NCI-H2196 (cell line): ENCODE measurements at regions not wholly inside any gene's neighbourhood (a gene's known extent, or its start where the extent isn't known, plus 50 kb on each side); places are given as distances from the start of the nearest gene placed in this dataset.

ENCODE experiments used
- DNase-seq: peaks from one replicate; lab custom pipeline; 2025; ENCODE audit not compliant: unreplicated experiment; lab: John Stamatoyannopoulos, UW

DNA sequence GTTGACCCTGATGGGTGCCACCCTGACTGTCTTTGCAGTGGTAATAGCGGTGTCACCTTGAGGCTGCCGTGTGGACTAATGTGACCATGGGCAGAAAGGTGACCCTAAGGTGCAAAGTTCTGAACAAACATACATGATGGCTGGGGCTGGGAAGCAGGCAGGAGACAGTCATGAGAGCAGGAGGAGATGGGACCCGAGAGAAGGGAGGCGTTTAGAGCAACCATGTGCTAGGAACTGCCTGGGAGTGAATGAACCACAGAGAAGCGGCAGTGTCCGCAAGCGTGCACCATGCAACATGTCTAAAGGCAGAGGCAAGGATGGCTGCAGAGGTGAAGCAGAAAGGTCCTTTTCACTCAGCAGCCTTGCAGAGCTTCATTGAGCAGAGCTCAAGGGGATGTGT is 113.1 kb upstream of the GDF10 start:
- DNase-seq = no peak

DNA sequence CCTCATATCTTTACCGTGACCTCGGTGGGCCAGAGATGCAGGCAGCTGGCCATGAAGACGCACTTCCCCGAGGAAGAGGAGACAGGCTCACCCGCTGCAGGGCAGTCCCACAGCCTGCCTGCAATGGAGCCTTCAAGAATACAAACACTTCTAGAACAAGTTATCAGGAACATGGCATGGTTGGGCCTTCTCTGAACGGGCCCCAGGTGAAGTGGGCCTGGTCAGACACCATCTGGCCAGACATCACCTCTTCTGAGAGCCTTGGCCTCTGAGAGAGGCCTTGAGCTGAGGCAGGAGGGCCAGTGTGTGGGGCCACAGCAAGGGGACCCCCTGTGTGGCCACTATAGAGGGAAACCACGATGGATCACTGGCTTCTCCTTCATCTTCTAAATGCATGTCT is 112.4 kb upstream of the GDF10 start:
- DNase-seq = no peak

DNA sequence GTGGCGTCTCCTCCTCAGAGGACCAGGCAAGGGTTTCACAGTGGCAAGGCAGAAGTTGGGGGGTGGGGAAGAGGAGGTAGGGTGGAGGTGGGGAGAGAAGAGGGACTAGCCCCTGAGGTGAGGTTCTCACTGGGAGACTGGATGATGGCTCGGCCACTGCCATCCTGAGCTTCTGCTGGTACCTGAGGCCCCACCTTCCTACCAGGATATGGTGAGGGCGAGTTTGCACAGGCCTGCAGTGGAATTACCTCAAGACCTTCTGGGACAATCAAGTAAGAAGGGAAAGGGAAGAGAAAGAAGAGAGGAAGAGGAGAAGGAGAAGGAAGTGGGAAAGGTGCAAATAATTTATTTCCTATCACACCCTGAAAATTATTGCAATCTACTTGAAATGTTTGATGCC is 111.8 kb upstream of the GDF10 start:
- DNase-seq = no peak

DNA sequence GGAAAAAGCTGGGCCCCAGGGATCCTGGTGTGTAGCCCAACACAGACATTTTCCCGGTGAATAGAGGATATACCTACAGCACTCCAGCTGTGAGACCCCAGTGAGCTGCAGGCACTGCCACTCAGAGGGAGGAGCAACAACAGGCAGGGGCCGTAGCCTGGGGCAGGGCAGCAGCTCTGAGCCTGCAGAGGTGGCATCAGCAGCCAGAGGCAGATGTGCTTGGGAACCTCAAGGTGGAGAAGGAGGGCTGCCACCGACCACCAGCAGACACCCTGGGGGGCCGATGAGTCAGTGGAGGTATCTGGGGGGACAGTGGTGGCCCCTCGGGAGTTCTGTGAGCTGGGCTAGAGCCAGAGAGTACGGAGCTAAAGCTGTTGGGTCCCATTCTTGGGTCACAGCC is 110.2 kb upstream of the GDF10 start:
- DNase-seq = no peak

DNA sequence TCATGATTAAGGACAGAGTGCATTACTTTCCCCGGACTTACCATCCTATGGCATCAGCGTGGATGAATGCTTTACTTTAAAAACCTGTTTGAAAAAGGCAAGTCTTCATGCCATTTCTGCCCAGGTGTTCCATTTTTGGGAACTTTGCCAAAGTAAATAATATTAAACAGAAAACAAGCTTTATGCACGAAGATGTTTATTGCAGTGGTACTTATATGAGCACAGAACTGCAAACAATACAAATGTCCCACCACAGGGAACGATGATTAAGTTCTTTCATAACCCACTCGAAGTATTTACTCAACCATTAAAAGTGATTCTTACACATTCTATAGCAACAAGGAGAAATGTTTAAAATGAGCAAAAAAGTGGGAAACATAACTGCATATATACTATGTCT is 109.7 kb upstream of the GDF10 start:
- DNase-seq = peak; percentile 21

DNA sequence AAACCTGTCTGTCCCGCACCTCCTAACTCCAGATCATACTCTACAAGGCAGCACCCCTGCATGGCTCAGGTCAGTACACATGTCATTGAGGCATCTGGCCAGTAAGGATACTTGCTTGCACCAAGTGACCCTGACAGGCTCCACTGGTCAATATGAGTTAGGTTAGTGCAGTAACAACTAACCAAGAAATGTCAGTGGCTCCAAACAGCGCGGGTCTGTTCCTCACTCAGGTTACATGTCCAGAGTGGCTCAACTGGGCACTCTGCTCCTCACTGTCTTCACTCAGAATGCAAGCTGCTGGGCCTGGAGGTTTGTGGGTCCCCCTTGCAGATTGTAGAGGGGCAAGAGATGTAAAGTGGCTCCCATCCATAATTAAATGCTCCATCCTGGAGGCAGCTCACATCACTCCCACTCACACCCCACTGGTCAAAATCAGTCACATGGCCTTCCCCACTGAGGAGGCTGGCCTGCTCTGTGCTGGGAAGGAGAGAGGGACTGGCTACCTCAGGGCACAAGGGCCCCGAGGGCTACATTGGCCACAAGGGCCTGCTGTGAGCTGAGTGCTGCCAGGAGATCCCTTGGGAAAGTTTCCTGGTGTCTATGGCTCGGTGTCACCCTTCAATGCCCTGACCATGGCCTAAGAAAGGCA is 109.1 kb upstream of the GDF10 start:
- no peak for DNase-seq

DNA sequence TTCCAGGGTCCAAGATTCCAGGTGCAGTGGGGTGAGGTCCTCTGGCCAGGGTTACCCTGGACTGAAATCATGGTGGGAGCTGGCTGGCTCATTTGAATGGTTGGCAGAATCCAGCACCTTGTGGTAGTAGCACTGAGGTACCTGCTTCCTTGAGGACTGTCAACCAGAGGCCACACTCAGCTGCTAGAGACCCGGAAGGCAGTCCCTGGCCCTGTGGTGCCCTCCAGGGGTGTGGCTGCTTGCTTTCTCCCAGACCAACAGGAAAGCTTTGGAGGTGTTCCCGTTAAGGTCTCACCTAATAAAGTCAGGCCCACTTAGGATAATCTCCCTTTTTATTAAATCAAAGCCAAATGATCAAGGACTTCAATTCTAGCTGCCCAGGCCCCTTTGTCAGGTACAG is 107.7 kb upstream of the GDF10 start:
- no peak for DNase-seq

DNA sequence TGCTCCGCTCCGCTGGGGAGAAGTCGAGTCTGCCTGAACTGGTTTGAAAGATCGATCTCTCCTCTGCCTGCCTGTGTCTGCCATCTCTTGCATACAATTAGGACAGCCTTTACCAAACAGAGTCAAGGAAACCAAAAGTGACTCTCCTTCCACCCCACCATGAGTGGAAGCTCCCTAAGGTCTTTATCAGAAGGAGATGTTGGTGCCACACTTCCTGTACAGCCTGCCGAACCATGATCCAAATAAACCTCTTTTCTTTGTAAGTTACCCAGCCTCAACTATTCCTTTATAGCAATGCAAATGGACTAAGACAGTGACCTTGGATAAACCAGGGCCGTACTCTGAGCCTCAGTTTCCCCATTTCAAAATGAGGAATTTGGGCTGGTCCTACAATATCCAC is 106.3 kb upstream of the GDF10 start:
- DNase-seq = no peak

DNA sequence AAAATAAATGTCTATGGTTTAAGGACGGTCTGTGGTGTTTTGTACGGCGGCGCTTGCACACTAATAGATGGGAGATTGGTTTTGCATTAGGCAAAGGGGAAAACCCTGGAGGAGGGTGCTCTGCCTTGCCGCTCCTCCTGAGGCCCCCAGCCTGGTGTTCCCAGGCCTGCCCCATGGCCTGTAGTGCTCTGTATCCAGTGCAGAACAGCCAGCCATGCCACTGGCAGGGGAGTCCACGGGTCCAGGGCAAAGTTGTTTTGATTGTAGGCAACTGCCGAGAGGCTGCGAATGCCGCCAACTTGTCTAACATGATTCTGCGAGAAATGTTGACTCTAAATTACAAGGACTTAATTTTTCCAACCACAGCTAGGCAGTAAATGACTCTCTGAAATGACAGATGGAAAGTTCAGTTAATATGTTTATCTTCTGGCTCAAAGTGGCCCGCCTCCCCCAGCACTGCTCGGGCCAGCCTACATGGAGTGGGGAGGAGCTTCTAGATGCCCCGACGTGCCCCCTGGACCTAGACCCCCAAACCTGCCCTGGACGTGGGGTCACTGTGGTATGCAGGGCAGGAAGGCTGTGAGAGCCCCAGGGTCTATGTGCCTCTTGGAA is 104.6 kb upstream of the GDF10 start:
- no peak for DNase-seq

DNA sequence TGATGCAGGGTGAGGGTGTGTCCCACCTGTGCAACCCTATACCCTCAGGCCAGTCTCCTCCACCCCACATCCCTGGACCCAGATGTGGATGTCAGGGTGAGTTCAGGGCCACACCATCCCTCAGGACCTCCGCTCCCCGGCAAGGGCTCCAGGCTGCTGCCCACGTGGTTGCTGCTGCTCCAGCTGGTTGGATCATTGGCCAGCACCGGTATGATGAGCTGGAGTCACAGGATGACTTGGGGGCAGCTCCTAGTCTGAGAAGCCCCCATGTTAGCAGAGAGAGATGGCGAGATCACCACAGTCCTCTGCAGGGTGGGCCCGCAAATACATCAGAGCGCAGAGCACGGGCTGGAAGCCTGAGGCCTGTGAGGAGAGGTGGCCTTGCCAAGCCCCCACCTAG is 103.3 kb upstream of the GDF10 start:
- DNase-seq = no peak

DNA sequence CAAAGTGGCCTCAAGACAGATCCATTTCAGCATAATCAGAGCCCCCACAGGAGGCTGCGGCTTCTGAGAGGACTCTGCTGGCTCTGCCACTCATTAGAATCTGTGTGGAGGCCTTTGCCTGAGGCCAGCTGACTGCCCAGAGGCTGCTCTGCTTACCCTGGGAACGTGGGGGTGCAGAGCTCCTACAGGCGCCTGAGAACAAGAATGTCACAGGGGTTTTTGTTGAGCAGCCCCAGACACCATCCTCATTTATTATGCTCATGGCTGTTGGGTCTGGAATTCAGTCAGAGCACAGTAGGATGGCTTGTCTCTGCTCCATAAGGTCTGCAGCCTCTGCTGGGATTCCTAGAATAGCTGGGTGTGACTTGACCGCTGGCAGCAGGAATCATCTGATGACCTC is 101.8 kb upstream of the GDF10 start:
- DNase-seq = no peak

DNA sequence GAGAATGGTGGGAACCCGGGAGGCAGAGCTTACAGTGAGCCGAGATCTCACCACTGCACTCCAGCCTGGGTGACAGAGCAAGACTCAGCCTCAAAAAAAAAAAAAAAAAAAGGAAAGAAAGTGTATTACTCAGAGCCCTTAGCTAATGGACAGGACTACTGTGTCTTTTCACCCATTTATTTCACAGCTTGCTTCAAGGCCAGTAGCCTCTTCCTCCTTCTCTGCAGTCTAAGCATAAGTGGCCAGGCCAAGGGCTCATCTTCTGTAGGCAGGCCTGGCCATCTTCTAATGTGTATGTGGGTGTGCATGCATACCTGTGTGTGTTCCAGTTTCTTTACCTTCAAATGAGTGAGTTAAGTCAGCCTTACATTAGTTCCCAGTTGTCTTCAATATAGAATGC is 94.8 kb upstream of the GDF10 start:
- no peak for DNase-seq

DNA sequence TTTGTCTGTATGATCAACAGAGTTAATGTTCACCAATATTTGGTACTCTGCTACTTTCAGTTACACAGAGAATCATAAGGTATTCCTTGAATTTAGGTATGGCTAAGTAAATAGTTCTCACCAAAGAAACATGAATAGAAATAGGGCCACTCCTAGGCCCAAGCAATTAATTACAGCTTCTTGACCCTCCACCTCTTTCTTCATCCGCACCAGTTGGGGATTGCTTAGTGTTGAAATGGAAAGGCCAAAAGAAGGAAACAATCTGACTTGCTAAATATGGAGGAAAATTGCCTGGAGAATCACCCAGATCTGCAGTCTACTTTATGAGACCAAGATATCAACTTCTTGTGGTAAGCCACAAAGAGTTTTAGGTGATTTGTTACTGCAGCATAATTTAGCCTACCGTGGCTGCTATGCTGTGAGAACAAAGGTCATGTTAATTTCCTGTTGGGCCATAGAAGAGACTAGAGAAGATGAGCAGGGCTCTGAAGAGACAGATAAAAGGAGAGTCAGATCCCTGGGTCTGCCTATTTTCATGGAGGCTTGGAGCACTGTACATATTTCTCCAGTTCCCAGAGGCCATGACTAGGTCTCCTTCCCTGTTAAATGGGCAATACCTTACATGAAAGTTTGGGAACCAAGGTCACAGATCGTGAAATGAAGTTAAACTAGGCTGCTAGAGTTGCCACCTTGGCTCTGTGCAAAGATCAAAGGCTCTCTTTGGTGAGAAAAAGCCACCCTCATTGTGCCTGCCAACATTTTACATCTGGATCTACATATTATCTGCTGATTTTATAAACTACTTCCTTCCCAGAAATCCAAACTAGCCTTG is 93.3 kb upstream of the GDF10 start:
- DNase-seq = no peak

DNA sequence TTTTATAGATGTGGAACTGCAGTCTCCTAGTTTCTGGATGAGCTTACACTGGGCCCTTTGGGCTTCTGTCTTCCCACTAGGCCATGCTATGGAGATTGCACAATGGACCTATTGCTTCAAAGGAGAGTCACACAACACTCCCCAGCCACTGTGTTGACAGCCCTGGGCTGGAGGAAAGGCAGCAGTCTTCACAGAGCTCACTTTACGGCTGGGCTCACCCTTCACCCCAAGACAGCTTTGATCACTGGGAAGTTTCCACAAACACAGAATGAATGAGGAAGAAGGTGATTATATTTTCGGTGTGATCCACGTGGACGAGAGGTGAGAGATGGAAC is 92.7 kb upstream of the GDF10 start:
- no peak for DNase-seq

DNA sequence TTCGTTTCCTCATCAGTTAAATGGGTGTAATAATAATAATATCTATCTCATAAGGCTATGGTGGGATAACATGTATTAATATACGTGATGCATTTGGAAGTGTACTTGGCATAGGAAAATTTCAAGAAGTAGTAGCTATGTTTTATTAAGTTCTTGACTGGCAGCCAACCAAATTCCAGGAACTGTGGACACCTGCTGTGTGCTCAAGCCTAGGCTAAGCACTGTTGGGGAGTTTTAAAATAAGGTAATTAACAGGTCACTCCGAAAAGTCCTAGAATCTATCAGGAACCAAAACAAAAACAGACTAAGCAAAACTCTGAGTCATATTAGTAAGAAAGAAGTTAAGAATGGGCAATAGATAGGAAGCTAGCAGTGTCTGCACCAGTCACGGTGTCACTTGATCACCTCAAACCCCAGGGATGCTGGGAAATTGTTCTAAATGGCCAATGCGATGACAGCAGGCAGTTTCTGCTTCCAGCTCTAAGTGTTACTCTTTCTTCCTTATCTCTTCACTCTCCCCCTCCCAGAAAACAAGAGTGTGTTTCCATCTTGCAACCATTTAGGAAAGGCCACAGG is 92.0 kb upstream of the GDF10 start:
- DNase-seq = no peak

DNA sequence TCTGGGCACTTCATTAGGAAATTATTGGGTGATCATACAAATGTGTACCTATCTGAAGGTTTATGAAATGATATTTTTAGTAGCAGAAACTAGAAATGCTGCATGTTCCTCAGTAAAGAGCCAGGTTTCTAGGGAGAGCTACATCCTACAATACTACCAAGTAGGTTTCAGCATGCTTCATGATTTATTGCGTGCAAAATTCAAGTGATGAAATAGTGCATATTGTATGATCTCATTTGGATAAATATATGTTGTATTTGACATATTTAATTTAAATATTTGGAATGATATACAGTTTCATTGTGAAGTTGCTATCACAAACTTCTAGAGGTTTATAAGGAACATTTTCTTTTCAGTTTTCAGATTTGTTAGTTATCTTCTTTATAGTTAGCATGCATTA is 90.5 kb upstream of the GDF10 start:
- DNase-seq = no peak

DNA sequence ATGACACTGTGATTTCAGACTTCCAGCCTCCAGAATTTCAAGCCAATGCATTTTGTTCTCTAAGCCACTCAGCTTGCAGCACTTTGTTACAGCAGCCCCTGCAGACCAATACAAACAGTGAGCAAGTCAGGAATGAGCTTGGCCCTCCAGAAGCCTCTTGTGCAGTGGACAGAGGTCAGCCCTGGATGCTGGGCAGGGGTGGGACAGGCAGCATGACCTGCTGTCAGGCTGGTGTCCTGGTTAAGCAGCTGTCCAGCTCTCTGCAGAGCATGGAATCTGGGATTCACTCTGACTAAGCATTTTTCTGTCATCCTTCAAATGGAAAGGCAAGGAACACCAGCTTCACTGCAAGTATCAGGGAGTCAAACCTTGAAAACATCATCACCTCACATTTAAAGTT is 85.5 kb upstream of the GDF10 start:
- DNase-seq = no peak

DNA sequence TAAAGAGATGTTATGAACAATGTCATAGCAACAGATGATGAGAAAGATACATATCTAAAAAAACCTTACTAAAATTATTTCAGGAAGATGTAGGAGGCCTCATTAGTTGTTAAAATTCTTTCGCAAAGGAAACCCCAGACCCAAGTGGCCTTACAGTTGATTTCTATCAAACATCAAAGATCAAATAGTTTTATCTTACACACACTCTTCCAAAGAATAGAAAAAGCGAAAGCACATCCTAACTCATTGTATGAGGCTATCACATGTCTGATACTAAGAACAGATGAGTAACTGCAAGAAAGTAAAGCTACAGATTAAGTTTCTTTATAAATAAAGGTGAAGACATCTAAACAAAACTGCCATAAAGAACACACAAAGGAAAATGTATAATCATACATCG is 82.9 kb upstream of the GDF10 start:
- no peak for DNase-seq

DNA sequence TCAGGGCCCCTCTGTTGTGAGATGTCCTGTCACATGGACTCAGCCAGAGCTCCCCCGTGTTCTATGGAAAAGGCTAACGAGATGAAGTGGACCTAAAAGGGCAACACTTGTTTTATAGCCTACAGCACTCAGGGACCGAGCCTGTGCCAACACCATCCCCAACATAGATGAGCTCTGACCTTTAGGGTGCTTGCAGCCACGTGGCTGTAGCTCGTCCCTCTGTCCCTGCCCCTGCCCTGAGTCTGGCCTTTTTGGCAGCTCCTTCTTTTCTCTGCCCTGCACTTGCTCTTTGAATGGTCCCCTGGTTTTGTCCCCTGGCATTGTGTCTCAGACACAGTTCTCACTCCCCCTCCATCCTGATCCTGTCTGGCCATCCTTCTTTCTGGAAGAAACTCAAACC is 81.2 kb upstream of the GDF10 start:
- DNase-seq = no peak

DNA sequence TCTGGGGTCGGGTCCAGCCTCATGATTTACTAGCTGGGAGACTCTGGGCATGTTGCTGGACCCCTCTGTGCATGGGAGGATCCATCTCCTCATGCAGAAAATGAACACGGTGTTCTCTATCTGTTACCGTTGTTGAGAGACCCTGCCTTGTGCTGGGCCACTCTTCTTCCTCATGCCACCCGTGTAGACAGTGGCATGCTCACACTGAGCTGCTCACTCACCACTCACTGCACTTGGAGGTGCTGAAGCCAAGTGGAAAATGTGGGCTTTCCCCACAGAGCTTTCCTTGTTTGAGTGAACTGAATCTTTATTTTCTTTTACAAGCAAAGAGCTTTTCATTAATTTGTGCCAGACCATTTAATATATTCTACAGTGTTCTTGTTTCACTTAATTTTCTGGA is 77.5 kb upstream of the GDF10 start:
- no peak for DNase-seq

DNA sequence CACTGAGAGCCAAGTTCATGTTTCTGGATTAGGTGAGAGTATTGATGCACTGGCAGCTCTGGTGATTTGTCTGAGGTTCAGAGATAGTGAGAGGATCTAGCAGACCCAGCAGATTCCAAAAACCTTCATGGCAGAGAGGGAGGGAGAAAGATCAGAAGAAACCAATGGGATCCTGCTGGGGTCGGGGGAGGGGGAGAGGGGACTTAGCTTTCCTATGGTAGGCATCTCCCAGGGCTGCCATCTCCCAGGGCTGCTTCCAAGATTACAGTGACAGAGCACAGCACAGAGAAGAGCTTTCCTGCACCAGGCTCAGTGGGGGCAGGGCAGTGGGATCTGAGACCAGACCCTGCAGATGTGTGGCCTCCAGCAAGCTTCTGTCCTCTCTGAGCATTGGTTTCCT is 76.8 kb upstream of the GDF10 start:
- no peak for DNase-seq

DNA sequence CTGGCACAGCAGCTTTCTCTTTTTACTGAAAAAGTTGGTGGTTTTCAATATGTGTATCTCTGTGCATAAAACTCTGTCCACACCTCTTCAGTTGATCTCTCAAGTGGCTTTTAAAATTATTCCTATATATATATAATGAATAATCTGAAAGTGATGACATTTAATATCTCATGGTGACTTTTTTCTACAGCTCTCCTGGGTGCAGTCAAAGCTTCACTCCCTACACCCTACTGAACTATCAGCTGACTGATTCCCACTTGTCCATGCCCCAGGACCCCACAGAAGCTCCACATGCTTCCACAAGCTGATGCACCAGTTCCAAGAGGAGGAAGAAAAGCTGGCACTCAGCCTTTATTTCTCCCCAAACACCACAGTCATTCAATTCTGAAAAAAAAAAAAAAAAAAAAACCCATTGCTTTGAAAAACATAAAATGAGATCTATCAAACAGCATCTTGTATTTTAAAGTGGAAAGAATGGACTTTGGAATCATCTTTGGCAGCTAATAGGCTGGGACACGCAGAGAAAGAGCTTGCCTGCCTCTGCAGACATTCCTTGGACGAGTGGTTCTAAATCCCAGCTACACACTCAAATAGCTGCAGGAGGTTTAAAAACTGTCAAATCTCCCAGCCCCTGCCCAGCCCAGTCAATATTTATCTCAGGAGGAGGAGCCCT is 75.3 kb upstream of the GDF10 start:
- DNase-seq = no peak
